ENCODE measurements at regions not wholly inside any gene's neighbourhood (a gene's known extent, or its start where the extent isn't known, plus 50 kb on each side); places are given as distances from the start of the nearest gene placed in this dataset.

DNA sequence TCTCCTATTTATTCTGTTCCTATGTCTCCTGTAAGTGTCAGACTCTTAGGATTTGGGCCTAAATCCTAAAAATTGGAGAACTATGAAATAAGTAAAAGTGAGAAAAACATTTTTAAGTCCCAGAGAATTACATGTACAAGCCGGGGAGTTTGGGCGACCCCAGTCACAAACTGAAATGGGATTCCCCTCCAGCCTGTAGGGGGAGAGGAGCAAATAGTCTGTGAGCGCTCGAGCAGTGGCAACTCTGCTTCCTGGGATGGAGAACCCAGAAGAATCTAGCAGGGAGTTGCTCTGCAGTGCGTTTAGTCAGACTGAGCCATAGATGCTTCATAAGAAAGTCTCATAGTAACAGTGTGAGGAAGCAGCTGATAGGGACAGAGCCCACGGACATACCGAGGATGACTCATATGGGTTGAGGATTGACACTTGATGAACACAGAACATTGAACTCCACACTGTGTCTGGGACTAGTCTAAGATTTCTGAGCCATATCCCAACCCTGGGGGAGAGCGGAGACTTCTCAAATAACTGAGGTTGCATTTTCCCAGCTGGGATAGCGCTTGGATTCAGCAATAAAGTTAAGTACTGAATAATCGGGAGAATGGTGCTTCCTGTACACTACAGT, 437.2 kb downstream of the BCKDHB start:
- TF ChIP-seq SIN3A (IDR thresholded peaks at IDR 0.05; ENCODE audit: borderline replicate concordance, insufficient read depth, low read length), result no peak
- no peak for TF ChIP-seq POLR2AphosphoS5 (IDR thresholded peaks at IDR 0.05; ENCODE audit: low read depth, low read length)
- no peak for TF ChIP-seq TAF1 (IDR thresholded peaks at IDR 0.05; ENCODE audit: borderline replicate concordance, insufficient read depth, low read length)

Data from PFSK-1 (cell line).